Hippocampal formation (tissue), 2 donors: ENCODE measurements at regions not wholly inside any gene's neighbourhood (a gene's known extent, or its start where the extent isn't known, plus 50 kb on each side); places are given as distances from the start of the nearest gene placed in this dataset.
A peak's percentile ranks its signal among the peaks of the same experiment; 100 is the strongest.
"Not testable (repeated sequence)": the region's sequence is repeated elsewhere in the genome, so short reads cannot be mapped to it uniquely, and the experiment has no call there.

Experiments
- DNase-seq, 2 donors: peaks; one replicate each; lab custom pipeline; 2025; lab: John Stamatoyannopoulos, UW

DNA sequence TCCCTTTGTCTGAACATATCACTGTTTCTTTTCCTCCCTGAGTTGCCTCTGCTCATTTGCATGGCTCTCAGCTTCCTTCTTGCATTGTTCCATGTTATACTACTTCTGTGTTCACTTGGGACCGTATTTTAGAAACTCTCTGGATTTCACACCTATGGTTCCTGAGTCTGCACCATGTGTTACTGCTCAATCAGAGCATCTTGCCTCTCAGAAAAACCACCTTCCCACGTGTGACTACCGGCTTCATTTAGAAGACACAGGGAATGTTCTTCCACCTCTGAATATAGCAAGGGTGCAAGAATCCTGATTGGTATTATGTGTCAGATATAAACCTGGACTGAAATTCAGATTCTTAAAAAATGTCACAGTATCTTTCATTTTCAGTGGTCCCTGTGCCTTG lies 731.2 kb downstream of the TDRD15 start:
- no peak for DNase-seq

DNA sequence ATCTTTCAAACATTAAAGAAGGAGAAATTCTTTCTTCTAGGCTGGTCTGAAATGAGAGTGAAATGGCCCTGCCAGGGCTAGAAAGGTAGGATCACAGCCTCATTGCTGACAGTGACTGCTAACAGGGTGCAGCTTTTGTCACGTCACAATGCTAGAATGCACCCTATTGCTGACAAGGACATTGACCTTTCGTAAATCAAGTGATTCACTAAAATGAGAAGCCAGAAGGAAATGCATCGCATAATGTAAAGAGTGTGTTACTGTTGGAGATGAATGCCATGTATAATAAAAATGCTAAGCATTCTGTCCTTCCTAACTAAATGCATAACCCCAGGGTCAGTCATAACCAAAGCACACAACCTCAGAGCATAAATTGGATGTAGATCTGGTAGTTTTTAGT lies 732.9 kb downstream of the TDRD15 start:
- DNase-seq: no peak

DNA sequence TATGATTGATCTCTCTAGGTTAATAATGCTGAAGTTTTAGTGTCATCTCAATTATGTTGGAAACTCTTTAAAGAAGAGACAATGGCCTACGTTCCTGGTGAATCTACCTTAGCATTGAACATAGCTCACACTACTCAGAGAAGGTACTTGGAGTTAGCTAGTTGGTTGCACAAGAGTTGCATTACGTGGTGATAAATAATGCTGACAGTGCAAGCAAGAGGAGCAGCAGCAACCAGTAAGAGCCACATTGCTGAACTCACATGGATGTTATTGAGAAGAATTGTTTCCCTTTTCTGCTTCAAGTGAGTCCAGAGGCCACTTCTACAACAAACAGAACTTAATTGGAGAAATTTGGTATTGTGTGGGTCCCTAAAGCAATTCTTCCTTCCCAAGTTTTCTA lies 737.1 kb downstream of the TDRD15 start:
- DNase-seq: no peak

DNA sequence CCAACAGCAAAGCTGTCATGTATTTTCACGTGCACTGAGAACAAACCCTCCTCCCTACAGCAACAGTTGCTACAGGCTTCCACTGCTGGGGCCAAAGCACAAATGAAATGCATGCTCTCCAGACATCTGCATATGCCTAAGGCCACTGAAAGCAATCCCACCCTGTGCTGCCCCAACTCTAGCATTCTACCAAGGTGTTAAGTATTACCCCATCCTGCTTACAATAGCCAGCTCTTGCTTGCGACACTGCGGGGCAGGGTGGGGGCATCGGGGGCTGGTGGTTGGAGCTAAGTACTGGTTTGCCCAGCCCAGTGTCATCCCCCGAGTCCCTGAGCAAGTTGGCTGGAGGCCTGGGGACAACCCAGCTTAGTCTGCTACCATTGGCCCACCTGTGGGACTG lies 742.5 kb downstream of the TDRD15 start:
- no peak for DNase-seq

DNA sequence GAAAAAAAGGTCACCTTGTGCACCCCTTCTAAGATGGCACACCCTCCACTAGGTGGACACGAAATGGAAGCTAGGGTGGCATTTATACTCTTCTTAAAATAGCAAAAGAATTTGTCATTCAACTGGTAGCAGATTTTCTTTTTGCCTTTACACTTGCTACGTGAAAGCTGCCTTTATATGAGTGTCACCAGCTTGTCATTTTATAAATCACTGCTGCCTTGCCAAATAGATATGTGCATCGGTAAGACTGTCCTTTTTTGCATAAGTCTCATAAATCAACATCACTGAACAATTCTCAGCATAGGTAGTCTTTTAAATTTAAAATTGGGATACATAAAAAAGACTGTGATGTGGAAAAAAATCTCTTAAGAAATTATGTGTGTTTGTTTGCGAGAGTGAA lies 764.1 kb downstream of the TDRD15 start:
- no peak for DNase-seq

DNA sequence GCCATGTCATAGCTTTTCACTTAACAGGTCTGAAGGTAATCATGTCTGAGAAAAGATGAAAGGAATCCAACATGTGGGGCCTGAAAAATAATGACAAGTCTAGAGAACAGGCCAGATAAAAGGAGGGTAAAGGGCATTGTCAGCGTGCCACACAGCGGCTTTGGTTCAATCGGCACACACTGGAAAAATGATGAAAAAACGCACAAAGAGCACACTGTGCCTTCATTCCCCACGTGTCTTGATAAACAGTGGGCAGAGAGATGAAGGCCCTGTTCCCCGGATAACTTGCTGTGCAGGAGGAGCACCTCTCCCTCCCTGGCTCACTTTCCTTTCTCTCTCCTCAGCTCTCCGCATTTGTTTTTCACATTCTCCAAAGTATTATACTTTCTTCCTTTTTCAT lies 766.3 kb downstream of the TDRD15 start:
- peak; percentile 47 to 71 for DNase-seq

DNA sequence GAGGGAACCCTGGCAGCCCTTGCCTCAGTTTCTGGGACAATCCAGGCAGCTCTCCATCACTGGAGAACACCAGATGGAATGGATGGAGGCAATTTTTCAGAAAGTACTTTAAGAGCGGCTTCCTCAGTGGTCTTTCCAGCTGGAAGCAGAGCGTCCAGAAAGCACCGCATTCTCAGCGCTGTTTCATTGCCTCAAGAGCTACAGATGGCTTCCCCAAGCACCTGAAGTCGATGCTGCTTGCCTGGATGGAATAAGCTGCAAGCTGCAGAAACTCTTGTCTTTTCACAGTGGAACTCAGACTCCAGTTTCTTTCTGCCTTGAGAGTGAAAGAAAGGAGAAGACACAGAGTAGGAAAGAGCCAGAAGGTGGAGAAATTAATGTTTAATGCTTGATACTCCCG lies 766.9 kb downstream of the TDRD15 start:
- DNase-seq: no peak

DNA sequence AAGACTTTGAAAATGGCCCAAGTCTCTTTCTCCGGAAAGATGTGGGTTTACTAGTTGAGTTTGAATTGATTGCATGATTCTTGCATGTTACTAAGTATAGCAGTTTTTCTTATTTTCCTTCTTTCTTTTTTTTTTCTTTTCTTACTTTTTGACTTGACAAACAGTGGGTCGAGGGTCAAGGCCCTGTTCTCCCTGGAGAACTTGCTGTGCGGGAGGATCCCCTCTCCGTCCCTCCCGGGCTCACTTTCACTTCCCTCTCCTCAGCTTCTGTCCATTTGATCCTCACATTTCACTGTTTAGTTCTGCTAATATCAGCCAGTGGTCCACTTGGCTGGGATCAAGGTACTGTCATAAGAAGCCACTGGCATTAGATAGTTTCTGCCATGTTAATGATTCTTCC lies 767.4 kb downstream of the TDRD15 start:
- DNase-seq: no peak

DNA sequence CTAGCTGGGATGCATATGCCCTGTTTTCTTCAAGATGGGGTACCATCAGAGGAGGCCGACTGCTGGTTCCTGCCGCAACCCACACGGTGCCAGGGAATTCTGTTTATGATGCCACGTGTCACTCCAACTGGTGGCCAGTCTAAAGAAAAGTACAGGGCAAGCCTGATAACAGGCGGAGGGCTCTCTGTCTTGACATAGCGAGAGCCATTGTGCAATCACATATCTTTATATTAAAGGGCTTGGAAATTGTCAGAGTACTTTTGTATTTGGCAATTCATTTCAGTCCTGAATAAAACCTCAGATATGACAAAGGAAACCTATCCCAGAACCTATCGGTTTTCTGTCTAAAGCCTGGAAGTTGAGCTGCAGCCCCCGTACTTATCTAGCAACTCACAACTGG lies 768.4 kb downstream of the TDRD15 start:
- no peak for DNase-seq

DNA sequence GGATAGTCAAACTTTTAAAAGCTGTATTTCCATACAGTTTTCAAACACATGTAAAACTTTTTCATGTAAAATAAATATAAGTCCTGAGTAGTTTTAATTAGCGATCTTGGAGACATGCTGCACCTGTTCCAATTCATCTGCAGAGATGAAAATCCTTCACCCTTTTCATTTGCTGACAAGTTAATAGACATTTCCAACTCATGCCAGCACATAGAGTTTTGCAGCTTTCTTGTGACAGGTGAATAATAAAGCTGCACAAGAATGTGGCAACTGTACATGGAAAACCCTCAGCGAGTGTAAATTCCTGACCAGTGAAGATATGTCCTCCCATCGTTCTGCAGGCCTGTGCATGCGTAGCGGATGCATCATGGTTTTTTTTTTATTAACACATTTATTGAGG lies 771.4 kb downstream of the TDRD15 start:
- DNase-seq: no peak

DNA sequence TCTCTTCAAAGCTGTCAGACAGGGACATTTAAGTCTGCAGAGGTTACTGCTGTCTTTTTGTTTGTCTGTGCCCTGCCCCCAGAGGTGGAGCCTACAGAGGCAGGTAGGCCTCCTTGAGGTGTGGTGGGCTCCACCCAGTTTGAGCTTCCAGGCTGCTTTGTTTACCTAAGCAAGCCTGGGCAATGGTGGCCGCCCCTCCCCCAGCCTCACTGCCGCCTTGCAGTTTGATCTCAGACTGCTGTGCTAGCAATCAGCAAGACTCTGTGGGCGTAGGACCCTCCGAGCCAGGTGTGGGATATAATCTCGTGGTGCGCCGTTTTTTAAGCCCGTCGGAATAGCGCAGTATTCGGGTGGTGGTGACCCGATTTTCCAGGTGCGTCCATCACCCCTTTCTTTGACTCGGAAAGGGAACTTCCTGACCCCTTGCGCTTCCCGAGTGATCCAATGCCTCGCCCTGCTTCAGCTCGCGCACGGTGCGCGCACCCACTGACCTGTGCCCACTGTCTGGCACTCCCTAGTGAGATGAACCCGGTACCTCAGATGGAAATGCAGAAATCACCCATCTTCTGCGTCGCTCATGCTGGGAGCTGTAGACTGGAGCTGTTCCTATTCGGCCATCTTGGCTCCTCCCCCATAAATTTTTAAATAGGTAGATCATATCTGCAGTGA lies 785.1 kb downstream of the TDRD15 start:
- not testable (repeated sequence) for DNase-seq

DNA sequence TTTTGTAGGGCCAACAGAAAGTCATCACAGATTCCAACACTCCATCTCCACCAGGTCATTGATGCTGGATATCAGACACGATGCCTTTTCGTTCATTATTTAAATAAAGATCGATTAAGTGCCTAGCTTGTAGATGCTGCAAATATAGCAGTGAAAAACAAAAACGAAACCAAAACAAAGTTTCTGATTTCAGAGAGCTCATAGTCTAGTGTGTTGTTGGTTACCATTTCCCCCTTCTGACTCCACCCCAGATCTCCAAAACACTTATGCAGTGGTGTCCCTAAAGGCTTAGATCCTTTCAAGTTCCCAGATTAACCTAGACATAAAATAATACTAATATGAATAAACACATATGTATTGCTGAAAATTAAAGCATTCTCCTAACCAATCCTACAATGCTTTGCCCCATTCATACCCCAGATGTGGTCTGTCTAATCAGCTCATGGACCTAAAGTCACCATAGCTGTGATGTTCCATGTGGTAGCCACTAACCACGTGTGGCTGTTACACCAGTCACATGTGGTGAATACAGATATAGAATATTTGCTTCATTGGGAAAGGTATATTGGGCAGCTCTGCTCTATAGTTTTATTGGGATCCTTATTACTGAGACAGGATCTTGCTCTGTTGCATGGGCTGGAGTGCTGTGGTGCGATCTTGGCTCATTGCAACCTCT lies 787.2 kb downstream of the TDRD15 start:
- no peak for DNase-seq

DNA sequence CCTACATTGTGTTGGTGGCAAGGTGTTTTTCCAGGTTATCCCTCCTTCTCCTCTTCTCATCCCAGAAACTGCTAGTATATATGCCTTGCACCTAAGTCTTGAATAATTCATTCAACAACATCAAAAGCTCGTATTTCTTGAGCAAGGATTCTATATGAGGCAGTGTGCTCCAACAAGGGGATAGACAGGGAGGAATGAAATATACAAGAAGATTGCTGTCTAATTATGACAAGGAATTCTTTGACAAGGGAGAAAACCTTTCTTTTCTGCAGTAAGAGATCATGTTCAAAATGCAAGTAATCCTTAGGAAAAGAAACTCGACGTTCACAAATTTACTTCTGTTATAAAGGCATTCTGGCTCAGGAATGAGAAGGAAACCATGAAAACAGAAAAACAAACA lies 788.6 kb downstream of the TDRD15 start:
- no peak for DNase-seq

DNA sequence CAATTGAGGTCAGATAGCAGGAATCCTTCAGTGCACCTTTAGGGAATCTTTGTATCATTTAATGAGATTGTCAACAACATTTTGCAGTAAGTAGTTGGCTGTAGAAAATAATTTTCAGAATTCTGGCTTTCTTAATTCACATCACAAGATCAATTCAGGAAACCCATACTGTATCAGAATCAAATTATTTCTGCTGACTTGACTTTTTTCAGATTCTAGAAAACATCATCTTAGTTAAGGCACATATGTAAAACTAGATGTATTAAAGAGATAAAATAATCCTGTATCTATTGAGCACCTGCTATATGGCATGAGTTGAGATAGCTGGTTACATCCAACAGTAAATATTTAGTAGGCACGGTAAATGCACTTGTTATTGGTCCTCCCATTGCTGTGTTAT lies 791.4 kb downstream of the TDRD15 start:
- no peak for DNase-seq

DNA sequence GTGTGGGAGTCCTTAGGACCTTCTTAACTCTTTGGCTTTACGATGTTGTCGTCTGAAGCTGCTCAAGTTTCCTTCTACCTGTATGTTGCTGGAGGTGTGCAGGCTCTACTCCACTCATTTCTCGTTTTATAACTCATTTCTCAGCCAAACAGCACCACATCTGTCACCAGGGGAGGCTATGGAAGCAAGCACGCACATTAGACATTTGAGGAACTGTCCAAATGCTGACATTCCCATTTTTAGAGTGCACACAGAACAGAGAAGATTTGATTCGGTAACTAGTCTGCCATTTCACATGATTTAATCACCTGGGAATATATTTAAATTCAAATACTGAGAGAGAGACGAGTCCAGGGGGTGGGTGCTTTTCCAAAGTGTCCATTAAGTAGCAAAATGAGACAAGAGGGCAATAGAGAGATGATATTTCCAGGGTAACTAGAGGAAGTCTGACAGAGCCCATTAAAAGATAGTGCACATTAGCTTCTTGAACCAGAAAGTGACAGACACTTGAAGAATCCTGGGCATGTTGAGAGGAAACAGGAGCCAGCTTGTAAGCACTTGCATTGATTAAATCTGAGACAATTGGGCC lies 793.3 kb downstream of the TDRD15 start:
- no peak for DNase-seq

DNA sequence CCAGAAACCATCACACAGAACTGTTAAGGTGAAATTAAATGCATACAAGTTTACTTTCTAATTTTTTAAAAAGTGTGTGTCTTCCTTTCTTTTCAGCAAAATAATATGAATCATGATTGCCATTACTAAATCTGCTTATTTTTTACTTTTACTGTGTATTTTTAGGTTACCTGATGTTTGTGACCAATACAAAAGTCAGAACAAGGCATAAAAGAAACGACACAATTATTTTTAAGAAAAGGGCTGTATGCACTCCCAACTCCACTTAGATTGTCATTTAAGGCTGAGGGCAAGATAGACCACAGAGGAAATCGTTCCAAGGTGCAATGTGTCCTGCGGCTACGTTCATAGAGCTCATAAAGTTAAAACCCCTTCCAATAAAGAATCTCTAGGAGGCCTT lies 797.0 kb downstream of the TDRD15 start:
- no peak for DNase-seq

DNA sequence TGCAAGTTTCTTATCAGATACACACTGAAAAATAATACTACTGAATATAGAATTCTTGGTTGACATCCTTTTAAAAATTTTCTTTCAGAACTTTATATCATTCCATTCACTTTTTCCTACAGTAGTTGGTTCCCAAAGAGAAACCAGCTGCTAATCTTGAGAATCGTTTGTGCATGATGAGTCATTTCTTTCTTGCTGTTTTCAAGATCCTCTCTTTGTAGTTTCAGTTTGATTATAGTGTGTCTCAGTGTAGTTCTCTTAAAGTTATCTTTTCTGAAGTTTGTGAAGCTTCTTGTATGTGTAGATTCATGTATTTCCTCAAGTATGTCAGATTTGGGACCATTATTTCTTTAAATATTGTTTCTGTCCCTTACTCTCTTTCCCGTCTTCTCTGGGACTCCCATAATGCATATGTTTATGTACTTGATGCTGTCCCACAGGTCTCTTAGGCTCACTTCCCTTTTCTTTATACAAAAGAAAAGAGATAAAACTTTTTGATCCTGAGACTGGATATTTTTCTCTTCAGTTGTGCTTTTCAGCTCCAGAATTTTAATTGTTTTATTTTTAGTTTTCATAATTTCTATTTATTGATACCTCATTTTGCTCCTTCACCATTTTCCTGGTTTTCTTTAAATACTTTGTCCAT lies 801.0 kb downstream of the TDRD15 start:
- no peak for DNase-seq

DNA sequence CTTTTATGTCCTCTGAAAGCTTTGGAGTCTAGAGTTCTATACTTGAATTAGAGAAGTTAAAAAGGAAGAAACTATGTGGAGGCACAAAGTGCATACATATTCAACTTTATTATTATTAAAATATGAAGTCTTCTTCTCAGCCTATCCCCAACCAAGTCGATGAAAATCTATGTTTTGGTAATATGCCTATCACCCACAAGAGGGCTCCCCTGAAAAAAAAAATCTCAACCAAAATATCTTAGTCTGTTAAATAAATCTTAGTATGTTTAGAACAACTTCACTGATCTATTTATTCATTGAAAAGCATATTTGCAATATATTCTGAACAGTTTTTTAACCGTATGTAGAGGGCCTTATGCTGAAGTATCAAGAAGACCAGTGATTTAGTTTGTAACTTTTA lies 804.5 kb downstream of the TDRD15 start:
- no peak for DNase-seq

DNA sequence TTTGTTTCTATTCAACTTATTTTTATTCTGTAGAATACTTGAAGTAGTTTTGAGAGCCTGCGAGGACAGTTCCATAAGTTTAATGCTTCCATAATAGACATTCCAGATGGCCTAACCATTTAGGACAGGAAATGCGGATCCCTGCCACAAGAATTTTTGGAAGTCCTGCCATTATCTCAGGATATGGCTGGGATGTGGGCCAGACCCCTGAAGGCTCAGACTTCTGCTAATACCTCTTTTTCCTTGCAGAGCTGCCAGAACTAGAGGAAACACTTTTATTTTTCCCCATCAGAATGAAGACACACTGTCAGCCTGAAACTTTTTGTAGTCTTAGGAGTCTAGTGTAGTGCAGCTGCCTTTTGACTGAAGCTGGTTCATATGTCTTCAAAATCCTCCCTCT lies 806.5 kb downstream of the TDRD15 start:
- DNase-seq: peak in 1 of 2 donors; percentile 2

DNA sequence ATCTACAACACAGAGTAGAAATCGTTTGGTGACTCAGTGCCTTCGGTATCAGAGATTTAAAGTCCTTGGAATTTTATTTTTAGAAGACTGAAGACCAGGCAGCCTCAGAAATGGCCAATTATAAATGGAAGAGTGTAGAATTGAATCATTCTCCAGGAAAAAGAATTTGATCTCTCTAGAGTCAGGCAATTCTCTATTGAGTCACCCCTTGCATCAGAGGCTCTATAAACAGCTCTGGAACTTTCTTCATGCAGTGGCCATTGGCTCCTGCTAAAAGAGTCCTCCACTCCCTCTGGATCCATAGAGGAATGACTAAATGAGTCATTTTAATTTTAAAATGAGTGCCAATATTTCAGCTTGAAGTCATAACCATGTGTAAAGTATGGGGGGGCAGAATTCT lies 816.2 kb downstream of the TDRD15 start:
- no peak for DNase-seq

DNA sequence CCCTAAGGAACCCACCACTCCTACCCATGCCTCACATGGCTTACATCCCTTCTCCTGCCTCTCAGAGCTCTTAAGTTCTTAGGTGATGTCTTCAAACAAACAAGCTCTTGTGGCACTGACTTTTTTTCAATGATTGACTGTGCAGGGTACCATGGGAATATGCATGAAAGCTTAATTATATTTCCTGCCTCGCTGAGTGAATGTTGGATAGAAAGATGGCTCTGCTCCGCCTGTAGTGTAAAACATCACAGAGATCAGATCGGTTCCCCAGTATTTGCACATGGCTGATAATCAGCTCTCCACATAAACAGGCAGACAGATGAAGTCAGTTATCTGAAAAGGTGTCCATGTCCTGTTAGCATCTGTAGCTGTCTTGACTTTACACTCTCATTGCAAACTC lies 820.8 kb downstream of the TDRD15 start:
- DNase-seq: no peak

DNA sequence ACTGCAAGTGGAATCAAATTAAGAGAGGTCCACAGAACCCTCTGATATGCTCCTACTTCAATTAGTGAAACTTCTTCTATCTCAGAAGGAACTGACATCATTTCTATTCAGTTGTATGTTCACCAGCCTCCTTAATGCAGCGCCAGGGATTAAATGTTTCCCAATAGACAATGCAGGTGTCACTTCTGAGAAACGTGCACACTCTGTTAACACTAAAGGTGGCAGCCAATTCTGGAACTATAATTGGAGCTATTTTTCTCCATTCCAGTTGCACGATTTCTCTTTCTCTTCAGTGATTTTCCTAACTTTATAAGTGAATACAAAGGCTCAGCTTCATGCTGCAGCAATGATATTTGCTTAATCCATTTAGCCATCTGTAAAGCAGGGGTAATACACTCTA lies 821.9 kb downstream of the TDRD15 start:
- DNase-seq: no peak

DNA sequence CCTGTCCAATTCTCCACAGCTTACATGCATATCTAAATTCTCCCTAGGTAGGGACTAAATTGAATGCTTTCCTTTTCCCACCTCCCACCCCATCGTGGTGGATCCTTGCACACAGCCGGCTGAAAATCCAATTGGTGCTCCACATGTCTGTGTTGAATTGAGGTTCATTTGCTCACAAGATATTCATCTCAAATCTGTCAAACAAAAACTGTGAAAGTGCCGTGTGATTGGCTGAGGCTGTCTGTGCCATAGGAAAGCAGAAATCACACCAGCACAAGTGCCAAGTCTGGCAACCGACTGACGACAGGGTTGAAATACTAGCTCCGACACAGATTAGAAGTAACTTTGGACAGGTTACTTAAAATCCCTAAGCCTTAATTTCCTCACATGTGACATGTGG lies 823.3 kb downstream of the TDRD15 start:
- DNase-seq: no peak
